ENCODE measurements at regions not wholly inside any gene's neighbourhood (a gene's known extent, or its start where the extent isn't known, plus 50 kb on each side); places are given as distances from the start of the nearest gene placed in this dataset.
A peak's percentile ranks its signal among the peaks of the same experiment; 100 is the strongest.
"Not testable (repeated sequence)": the region's sequence is repeated elsewhere in the genome, so short reads cannot be mapped to it uniquely, and the experiment has no call there.

- DNase-seq (ENCODE audit: low spot score); FAIRE-seq: not testable (repeated sequence)
These were observed 55.9 kb upstream of the ACSM6 start for GRCh38 chr10:95137990-95138625.

- FAIRE-seq: no peak
These were observed 59.5 kb upstream of the ACSM6 start for GRCh38 chr10:95134490-95134889.

GRCh38 chr10:95133997-95134396 is 60.0 kb upstream of the ACSM6 start:
- no peak for FAIRE-seq

More at GRCh38 chr10:95134490-95134889, 59.5 kb upstream of the ACSM6 start:
- DNase-seq (ENCODE audit: low spot score): no peak

DNA sequence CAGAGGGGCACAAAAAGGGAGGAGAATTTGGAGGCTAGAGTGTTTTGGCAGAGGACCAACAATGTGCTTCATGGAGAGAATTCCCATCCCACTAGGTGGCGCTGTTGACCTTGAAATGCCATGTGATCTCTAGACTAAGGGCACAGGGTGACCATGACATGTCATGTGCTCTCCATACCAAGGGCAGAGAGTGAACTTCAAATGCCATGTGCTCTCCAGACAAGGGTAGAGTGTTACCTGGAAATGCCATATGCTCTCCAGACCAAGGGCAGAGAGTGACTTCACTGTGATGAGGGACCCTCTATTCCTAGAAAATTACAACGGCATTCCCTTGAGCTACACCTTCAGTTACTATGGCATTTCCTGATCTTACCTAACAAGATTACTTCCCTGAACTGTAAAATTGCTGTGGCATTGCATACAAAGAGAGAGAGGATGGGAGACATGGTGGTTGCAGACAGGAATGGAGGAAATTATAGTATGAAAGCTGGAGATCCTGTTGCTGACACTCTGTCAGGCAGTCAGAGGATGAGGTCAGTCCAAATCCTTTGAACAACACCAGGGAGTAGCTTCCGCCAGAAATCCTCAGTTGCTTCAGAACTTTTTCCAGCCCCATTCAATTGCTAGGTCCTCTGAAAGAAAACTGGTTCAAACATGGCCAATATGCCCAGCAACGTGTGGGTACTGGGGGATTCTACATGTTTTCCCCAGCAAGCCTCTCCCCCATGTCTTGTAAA is 60.9 kb upstream of the ACSM6 start:
- FAIRE-seq (peak; percentile 45), DNase-seq (ENCODE audit: low spot score) (peak; percentile 61)

More at GRCh38 chr10:95133997-95134396, 60.0 kb upstream of the ACSM6 start:
- no peak for DNase-seq (ENCODE audit: low spot score)

GRCh38 chr10:95130429-95130828 is 61.1 kb upstream of the CYP2C8 start:
- FAIRE-seq; DNase-seq (ENCODE audit: low spot score): not testable (repeated sequence)

GRCh38 chr10:95125582-95125981 is 56.3 kb upstream of the CYP2C8 start:
- no peak for FAIRE-seq
- DNase-seq (ENCODE audit: low spot score): no peak

DNA sequence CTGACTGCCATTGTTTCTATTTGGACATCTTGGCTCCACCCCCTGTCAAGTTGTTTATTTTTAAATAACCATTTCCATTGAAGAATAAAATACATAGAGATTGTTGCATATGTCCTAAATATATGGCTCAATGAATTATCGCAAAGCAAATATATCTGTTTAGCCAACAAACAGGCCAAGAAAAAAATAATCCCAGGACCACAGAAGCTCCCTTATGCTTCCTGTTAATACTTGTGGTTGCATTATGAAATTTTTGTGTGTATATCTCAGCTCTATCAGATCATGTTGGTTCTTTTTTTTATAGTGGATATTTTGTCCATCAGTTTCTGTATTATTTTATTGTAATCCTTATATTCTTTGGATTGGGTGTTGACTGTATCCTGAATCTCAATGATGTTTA is 53.4 kb upstream of the CYP2C8 start:
- DNase-seq (ENCODE audit: low spot score) (no peak), FAIRE-seq (no peak)

- FAIRE-seq: no peak
- DNase-seq (ENCODE audit: low spot score): no peak
These were observed 52.6 kb upstream of the CYP2C8 start for GRCh38 chr10:95121904-95122303.

Data from RCC 7860 (cell line).